Left lung (tissue), 4 donors: ENCODE measurements at regions not wholly inside any gene's neighbourhood (a gene's known extent, or its start where the extent isn't known, plus 50 kb on each side); places are given as distances from the start of the nearest gene placed in this dataset.

Experiments
- ATAC-seq: fragments of 200-7000 bp; cut with Tn5 transposase; one replicate; pipeline ENCODE4 v1.9.1; 2020; ENCODE audit warnings: moderate library complexity
- DNase-seq, 4 donors: peaks; one replicate each; pipeline ENCODE4 v3.0.0-alpha.2; 2013 to 2020
- H3K27ac ChIP-seq, 2 donors: fragments of 200-600 bp; sonication (generic) in 1 of 2; one replicate each; pipeline versions ENCODE4 v1.5.0 to v1.8.0; 2020 to 2021
- H3K27me3 ChIP-seq, 2 donors: fragments of 200-600 bp; sonication (generic) in 1 of 2; one replicate each; pipeline versions ENCODE4 v1.5.0 to v1.8.0; 2020 to 2021
- H3K36me3 ChIP-seq, 2 donors: fragments of 200-600 bp; sonication (generic) in 1 of 2; one replicate each; pipeline versions ENCODE4 v1.5.0 to v1.8.0; 2020 to 2021
- H3K4me1 ChIP-seq, 2 donors: fragments of 200-600 bp; one replicate each; pipeline ENCODE4 v1.8.0; 2021
- H3K4me3 ChIP-seq, 2 donors: fragments of 200-600 bp; sonication (generic) in 1 of 2; one replicate each; pipeline versions ENCODE4 v1.5.0 to v1.8.0; 2020 to 2021; ENCODE audit warnings: mild to moderate bottlenecking in 1 of 2
- H3K9me3 ChIP-seq, 2 donors: fragments of 200-600 bp; sonication (generic) in 1 of 2; one replicate each; pipeline versions ENCODE4 v1.5.0 to v1.8.0; 2020 to 2021
- intact Hi-C, 2 donors: fragments of 100-400 bp; cut with DNase I; formaldehyde crosslinking; loops; one replicate each; pipeline versions ENCODE4 v1.11.2 to v1.14.2; 2022
- TF ChIP-seq, protein P1 (sequence below), 2 donors: fragments of 200-600 bp; sonication (generic) in 1 of 2; IDR thresholded peaks; one replicate each; pipeline versions ENCODE4 v1.5.0 to v1.8.0; 2021; ENCODE audit warnings: antibody characterized with exemption in 2 of 2
- donor health status: DM: no; HTN: yes; CAD: no.
- donor health status: DM: no; HTN: no; CAD: no.

DNA sequence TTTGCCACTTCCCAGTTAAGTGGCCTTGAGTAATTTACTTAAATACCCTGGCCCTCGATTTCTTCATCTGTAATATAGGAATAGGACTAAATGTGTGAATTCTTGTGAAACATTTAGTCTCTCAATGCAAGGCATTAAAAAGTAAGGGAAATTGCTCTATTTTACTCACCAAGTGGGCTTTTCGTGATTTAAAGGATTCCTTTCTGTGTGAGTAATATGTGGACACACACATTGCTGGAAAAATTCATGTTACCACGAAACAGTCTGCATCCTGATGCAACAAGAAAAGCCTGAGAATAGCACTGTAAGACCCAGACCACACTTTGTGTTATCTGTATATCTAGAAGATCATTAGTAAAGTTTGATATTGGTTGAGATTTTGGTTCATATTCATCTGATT is 1243.0 kb upstream of the CDH9 start:
- ATAC-seq (no peak), DNase-seq (no peak)
- TF ChIP-seq, protein P1, sequence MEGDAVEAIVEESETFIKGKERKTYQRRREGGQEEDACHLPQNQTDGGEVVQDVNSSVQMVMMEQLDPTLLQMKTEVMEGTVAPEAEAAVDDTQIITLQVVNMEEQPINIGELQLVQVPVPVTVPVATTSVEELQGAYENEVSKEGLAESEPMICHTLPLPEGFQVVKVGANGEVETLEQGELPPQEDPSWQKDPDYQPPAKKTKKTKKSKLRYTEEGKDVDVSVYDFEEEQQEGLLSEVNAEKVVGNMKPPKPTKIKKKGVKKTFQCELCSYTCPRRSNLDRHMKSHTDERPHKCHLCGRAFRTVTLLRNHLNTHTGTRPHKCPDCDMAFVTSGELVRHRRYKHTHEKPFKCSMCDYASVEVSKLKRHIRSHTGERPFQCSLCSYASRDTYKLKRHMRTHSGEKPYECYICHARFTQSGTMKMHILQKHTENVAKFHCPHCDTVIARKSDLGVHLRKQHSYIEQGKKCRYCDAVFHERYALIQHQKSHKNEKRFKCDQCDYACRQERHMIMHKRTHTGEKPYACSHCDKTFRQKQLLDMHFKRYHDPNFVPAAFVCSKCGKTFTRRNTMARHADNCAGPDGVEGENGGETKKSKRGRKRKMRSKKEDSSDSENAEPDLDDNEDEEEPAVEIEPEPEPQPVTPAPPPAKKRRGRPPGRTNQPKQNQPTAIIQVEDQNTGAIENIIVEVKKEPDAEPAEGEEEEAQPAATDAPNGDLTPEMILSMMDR (IDR thresholded peaks at IDR 0.05): no peak
- intact Hi-C loops: no loop called here
- no peak overlapping the region for H3K4me3 ChIP-seq
- H3K36me3 ChIP-seq: no peaks in the 10 kb centered on the region
- H3K4me1 ChIP-seq: no peaks in the 10 kb centered on the region
- no peaks in the 10 kb centered on the region for H3K9me3 ChIP-seq
- H3K27ac ChIP-seq: no peak overlapping the region
- H3K27me3 ChIP-seq: no peaks in the 10 kb centered on the region

DNA sequence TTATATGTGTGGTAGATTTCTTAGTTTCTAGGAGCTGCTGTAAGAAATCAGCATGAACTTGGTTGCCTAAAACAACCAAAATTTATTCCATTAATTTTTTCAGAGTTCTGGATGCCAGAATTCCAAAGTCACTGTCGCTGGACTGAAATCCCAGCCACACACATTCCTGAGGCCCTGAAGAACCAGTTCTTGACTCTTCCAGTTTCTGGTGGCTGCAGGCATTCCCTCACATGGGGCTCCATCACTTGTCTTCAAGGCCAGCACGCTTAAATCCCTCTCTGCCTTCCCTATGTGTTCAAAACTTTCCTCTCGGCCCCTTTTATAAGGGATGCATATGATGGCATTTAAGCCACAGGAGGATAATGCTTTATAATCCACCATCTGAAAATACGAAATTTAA is 1237.5 kb upstream of the CDH9 start:
- no peak for DNase-seq
- Histone ChIP-seq H3K36me3 (no peaks in the 10 kb centered on the region), H3K9me3 (no peaks in the 10 kb centered on the region), H3K4me1 (no peaks in the 10 kb centered on the region), H3K4me3 (no peak overlapping the region), H3K27me3 (no peaks in the 10 kb centered on the region), H3K27ac (no peak overlapping the region)
- TF ChIP-seq, protein P1 (IDR thresholded peaks at IDR 0.05): no peak
- intact Hi-C loops: no loop called here
- no peak for ATAC-seq

DNA sequence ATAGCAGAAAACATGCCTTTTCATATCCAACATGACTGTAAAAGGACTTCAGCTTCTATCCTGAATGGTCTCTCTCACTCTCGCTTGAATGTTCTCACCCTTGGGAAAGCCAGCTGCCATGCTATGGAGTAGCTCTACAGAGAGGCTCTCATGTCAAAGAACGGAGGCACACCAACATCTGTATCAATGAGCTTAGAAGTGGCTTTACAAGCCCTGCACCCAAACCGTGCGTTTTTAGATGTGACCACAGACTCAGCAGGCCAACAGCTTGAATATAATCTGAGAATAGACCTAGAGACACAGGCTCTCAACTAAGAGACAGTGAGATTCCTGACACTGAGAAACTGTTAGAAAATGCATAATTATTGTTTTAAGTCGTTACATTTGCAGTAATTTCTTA is 1231.6 kb upstream of the CDH9 start:
- no peaks in the 10 kb centered on the region for H3K36me3 ChIP-seq
- no peak overlapping the region for H3K4me3 ChIP-seq
- no peak for ATAC-seq
- H3K27ac ChIP-seq: no peak overlapping the region
- no peaks in the 10 kb centered on the region for H3K4me1 ChIP-seq
- TF ChIP-seq, protein P1 (IDR thresholded peaks at IDR 0.05): no peak
- H3K9me3 ChIP-seq: peaks cover 0 to 2% of the 10 kb centered on the region in 2 donors
- no peak for DNase-seq
- H3K27me3 ChIP-seq: no peaks in the 10 kb centered on the region
- intact Hi-C loops: no loop called here

DNA sequence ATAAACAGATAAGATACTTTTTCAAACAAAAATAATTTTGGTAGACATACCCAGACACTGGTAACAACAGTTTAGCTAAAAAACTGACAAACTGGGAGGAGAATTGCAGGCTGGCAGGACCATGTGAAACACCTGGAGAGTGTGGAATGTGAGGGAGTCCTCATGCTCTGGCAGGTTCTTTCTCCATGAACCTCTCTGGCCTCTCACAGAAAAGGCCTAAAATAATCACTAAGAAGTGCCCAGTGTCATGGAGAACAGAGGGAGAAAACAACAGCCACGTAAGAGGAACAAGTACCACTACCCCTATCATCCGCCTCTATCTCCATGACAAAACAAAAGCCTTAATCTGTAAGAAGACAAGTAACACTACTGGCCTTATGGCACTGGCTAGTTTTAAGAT is 1227.5 kb upstream of the CDH9 start:
- DNase-seq (no peak), ATAC-seq (no peak)
- TF ChIP-seq, protein P1 (IDR thresholded peaks at IDR 0.05): no peak
- intact Hi-C loops: no loop called here
- Histone ChIP-seq H3K27ac (no peak overlapping the region), H3K4me1 (no peaks in the 10 kb centered on the region), H3K36me3 (no peaks in the 10 kb centered on the region), H3K4me3 (no peak overlapping the region), H3K9me3 (peaks cover 0 to 5% of the 10 kb centered on the region in 2 donors), H3K27me3 (no peaks in the 10 kb centered on the region)

DNA sequence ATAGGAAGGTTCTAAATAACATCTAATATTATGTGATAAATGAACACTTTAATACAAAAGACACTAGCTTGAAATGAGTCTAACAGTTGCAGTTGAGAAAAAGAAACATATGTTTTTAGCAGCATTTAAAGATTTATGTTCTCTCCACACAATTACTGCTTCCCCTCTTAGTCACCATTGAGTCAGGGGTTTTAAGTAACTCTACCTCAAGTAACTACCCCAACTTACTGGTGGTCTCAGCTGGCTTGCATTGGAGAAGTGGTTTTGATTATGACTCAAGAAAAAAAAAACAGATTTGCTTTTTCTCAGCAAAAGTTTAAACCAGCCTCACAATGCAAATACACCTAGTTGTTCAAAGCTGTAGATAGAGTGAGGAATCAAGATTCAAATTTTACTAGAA is 1216.5 kb upstream of the CDH9 start:
- TF ChIP-seq, protein P1 (IDR thresholded peaks at IDR 0.05): no peak
- ATAC-seq (no peak), DNase-seq (no peak)
- Histone ChIP-seq H3K9me3 (peaks cover 0 to 3% of the 10 kb centered on the region in 2 donors), H3K36me3 (no peaks in the 10 kb centered on the region), H3K27ac (no peak overlapping the region), H3K4me3 (no peak overlapping the region), H3K27me3 (no peaks in the 10 kb centered on the region), H3K4me1 (no peaks in the 10 kb centered on the region)
- intact Hi-C loops: no loop called here
